ENCODE measurements at regions not wholly inside any gene's neighbourhood (a gene's known extent, or its start where the extent isn't known, plus 50 kb on each side); places are given as distances from the start of the nearest gene placed in this dataset.

DNA sequence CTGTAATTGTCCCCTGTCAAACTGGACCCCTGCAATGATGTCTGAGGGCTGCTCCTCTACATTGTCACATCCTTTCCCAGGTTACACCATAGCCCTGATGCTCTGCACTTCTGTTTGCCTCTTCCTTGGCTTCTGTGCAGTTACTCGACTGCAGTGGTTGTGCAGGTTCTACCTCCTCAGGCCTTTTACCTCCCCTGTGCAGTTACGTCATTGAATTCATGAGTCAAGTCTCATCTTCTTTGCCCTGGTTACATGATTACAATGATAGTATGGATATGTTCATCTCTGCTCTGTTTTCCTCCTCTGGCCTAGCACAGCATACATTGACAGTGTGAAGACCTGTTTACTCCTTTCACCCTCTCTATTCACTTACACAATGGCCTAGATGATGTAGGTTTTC lies 83.2 kb downstream of the FAM47B start:
- Histone ChIP-seq H3K9me3 (ENCODE audit: control insufficient read depth in 1 of 2, insufficient read depth in 1 of 2, low read depth in 1 of 2, low read length in 2 of 2) (no peaks in the 10 kb centered on the region), H3K4me1 (ENCODE audit: control insufficient read depth in 1 of 2, insufficient read depth in 2 of 2, low read length in 2 of 2) (no peaks in the 10 kb centered on the region), H3K36me3 (ENCODE audit: control insufficient read depth in 1 of 2, insufficient read depth in 2 of 2, low read length in 2 of 2) (no peaks in the 10 kb centered on the region), H3K27ac (ENCODE audit: low read depth, low read length) (no peak overlapping the region), H3K4me3 (replicated peaks in 1 of 2; ENCODE audit: low read depth in 1 of 2, low read length in 2 of 2) (no peak overlapping the region), H3K9ac (ENCODE audit: low read length) (no peak overlapping the region), H3K79me2 (ENCODE audit: insufficient read depth, low read length) (no peaks in the 10 kb centered on the region), H2AFZ (ENCODE audit: low read depth, low read length, poor library complexity, severe bottlenecking) (no peak overlapping the region), H4K20me1 (ENCODE audit: insufficient read depth) (no peaks in the 10 kb centered on the region), H3K9me2 (ENCODE audit: insufficient read depth) (no peaks in the 10 kb centered on the region), H3K27me3 (ENCODE audit: insufficient read depth, low read length) (no peaks in the 10 kb centered on the region), H3K4me2 (ENCODE audit: low read length) (no peak overlapping the region)
- RAD21 ChIA-PET (ENCODE audit: low non-redundant PET in 1 of 2, low total read pairs in 2 of 2, uncharacterized antibody in 2 of 2, unreplicated experiment in 2 of 2) = no interaction called here
- intact Hi-C loops (cut with micrococcal nuclease) = no loop called here
- CTCF ChIA-PET = no interaction called here
- POLR2A ChIA-PET = no interaction called here
- ATAC-seq (no peak), DNase-seq (ENCODE audit: low read depth, low spot score) (no peak)
- no TSS peak for BruUV-seq (replicated peaks)
- TF ChIP-seq RAD21 (IDR thresholded peaks at IDR 0.05; ENCODE audit: low read depth) (no peak), SRF (IDR thresholded peaks at IDR 0.05; ENCODE audit: low read depth) (no peak), SIN3A (IDR thresholded peaks at IDR 0.05; ENCODE audit: low read depth) (no peak), POLR2AphosphoS5 (IDR thresholded peaks at IDR 0.05; ENCODE audit: low read depth, low read length) (no peak), ZNF274 (IDR thresholded peaks at IDR 0.05; ENCODE audit: low read depth, low read length) (no peak), ELF1 (IDR thresholded peaks at IDR 0.05; ENCODE audit: borderline replicate concordance, low read depth) (no peak), JUND (IDR thresholded peaks at IDR 0.05) (no peak), TCF7L2 (IDR thresholded peaks at IDR 0.05; ENCODE audit: borderline replicate concordance, extremely low read depth, insufficient read depth, insufficient read length) (no peak), SP1 (IDR thresholded peaks at IDR 0.05; ENCODE audit: low read depth) (no peak), ZFX (IDR thresholded peaks at IDR 0.05) (no peak), EZH2 (IDR thresholded peaks at IDR 0.05) (no peak), FOSL1 (IDR thresholded peaks at IDR 0.05; ENCODE audit: low read depth) (no peak), CEBPB (IDR thresholded peaks at IDR 0.05; ENCODE audit: low read depth) (no peak), EGR1 (IDR thresholded peaks at IDR 0.05; ENCODE audit: low read depth) (no peak), EZH2phosphoT487 (IDR thresholded peaks at IDR 0.05; ENCODE audit: borderline replicate concordance) (no peak)
- TF ChIP-seq, protein P1, sequence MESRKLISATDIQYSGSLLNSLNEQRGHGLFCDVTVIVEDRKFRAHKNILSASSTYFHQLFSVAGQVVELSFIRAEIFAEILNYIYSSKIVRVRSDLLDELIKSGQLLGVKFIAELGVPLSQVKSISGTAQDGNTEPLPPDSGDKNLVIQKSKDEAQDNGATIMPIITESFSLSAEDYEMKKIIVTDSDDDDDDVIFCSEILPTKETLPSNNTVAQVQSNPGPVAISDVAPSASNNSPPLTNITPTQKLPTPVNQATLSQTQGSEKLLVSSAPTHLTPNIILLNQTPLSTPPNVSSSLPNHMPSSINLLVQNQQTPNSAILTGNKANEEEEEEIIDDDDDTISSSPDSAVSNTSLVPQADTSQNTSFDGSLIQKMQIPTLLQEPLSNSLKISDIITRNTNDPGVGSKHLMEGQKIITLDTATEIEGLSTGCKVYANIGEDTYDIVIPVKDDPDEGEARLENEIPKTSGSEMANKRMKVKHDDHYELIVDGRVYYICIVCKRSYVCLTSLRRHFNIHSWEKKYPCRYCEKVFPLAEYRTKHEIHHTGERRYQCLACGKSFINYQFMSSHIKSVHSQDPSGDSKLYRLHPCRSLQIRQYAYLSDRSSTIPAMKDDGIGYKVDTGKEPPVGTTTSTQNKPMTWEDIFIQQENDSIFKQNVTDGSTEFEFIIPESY (IDR thresholded peaks at IDR 0.05; ENCODE audit: extremely low read depth, insufficient replicate concordance, low read length) = no peak
- TF ChIP-seq, protein P2, sequence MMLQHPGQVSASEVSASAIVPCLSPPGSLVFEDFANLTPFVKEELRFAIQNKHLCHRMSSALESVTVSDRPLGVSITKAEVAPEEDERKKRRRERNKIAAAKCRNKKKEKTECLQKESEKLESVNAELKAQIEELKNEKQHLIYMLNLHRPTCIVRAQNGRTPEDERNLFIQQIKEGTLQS (IDR thresholded peaks at IDR 0.05) = no peak
- TF ChIP-seq, protein P3, sequence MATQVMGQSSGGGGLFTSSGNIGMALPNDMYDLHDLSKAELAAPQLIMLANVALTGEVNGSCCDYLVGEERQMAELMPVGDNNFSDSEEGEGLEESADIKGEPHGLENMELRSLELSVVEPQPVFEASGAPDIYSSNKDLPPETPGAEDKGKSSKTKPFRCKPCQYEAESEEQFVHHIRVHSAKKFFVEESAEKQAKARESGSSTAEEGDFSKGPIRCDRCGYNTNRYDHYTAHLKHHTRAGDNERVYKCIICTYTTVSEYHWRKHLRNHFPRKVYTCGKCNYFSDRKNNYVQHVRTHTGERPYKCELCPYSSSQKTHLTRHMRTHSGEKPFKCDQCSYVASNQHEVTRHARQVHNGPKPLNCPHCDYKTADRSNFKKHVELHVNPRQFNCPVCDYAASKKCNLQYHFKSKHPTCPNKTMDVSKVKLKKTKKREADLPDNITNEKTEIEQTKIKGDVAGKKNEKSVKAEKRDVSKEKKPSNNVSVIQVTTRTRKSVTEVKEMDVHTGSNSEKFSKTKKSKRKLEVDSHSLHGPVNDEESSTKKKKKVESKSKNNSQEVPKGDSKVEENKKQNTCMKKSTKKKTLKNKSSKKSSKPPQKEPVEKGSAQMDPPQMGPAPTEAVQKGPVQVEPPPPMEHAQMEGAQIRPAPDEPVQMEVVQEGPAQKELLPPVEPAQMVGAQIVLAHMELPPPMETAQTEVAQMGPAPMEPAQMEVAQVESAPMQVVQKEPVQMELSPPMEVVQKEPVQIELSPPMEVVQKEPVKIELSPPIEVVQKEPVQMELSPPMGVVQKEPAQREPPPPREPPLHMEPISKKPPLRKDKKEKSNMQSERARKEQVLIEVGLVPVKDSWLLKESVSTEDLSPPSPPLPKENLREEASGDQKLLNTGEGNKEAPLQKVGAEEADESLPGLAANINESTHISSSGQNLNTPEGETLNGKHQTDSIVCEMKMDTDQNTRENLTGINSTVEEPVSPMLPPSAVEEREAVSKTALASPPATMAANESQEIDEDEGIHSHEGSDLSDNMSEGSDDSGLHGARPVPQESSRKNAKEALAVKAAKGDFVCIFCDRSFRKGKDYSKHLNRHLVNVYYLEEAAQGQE (IDR thresholded peaks at IDR 0.05; ENCODE audit: low read depth) = no peak
- TF ChIP-seq, protein P4, sequence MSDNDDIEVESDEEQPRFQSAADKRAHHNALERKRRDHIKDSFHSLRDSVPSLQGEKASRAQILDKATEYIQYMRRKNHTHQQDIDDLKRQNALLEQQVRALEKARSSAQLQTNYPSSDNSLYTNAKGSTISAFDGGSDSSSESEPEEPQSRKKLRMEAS (IDR thresholded peaks at IDR 0.05) = no peak

Data from HCT116 (cell line).